ENCODE measurements at regions not wholly inside any gene's neighbourhood (a gene's known extent, or its start where the extent isn't known, plus 50 kb on each side); places are given as distances from the start of the nearest gene placed in this dataset.

GRCh38 chr3:177778633-177779032, 581.4 kb upstream of the TBL1XR1 start (continued):
- TF ChIP-seq ZBTB39 (CRISPR knock-in tag; IDR thresholded peaks at IDR 0.05), result no peak
- TF ChIP-seq ARHGAP35 (CRISPR knock-in tag; IDR thresholded peaks at IDR 0.05; ENCODE audit: borderline replicate concordance), result no peak

GRCh38 chr3:177781686-177782161, 584.4 kb upstream of the TBL1XR1 start:
- Histone ChIP-seq H2AFZ (ENCODE audit: low read length) (no peak overlapping the region), H4K20me1 (ENCODE audit: insufficient read depth, low read length) (no peaks in the 10 kb centered on the region), H3K4me1 (ENCODE audit: insufficient read depth, low read length) (no peaks in the 10 kb centered on the region), H3K9me3 (ENCODE audit: low read length) (no peaks in the 10 kb centered on the region), H3K4me3 (replicated peaks in 1 of 3; ENCODE audit: insufficient read depth in 1 of 3, low read depth in 2 of 3, low read length in 3 of 3) (no peak overlapping the region), H3K27me3 (ENCODE audit: control insufficient read depth in 1 of 2, insufficient read depth in 2 of 2, low read length in 2 of 2) (no peaks in the 10 kb centered on the region), H3K27ac (ENCODE audit: extremely low read length, insufficient read depth, low read length) (no peak overlapping the region), H3K36me3 (replicated peaks in 1 of 2; ENCODE audit: control insufficient read depth in 1 of 2, insufficient read depth in 2 of 2, low read length in 2 of 2) (no peaks in the 10 kb centered on the region), H3K9ac (ENCODE audit: insufficient read depth, low read depth, low read length) (no peak overlapping the region), H3K79me2 (ENCODE audit: insufficient read depth, low read length) (no peaks in the 10 kb centered on the region), H3K4me2 (ENCODE audit: low read depth, low read length) (no peak overlapping the region)
- no peak for TF ChIP-seq CERS6 (CRISPR knock-in tag; IDR thresholded peaks at IDR 0.05)
- TF ChIP-seq HOXA5 (CRISPR knock-in tag; IDR thresholded peaks at IDR 0.05), result no peak
- TF ChIP-seq YEATS4 (CRISPR knock-in tag; IDR thresholded peaks at IDR 0.05; ENCODE audit: borderline replicate concordance), result no peak
- TF ChIP-seq ZMYM2 (CRISPR knock-in tag; IDR thresholded peaks at IDR 0.05), result no peak
- TF ChIP-seq AFF4 (CRISPR knock-in tag; IDR thresholded peaks at IDR 0.05), result no peak
- intact Hi-C loops (cut with micrococcal nuclease; ENCODE audit: unreplicated experiment) (no loop called here), in situ Hi-C loops (cut with HindIII; ENCODE audit: extremely low pct_ligation_motif_present, low pct_unique_long_range_greater_than_20kb) (loop anchor here (25.0 kb wide), 1 partner anchor 1269 kb away; no protein-coding TSS in a partner anchor)
- no peak for FAIRE-seq
- no peak for DNase-seq (ENCODE audit: low spot score)
- no TSS peak for BruUV-seq (replicated peaks)
- ChIA-PET POLR2A (no interaction called here), CTCF (ENCODE audit: low intra/inter-chr PET ratio, low total read pairs) (no interaction called here)
- WGBS (ENCODE audit: low lambda C conversion rate), result 84% methylated on average over 3 of the region's 3 CpGs
- no peak for ATAC-seq
